Midbrain (tissue), 1 donor: ENCODE measurements at regions not wholly inside any gene's neighbourhood (a gene's known extent, or its start where the extent isn't known, plus 50 kb on each side); places are given as distances from the start of the nearest gene placed in this dataset.
"Not testable (repeated sequence)": the region's sequence is repeated elsewhere in the genome, so short reads cannot be mapped to it uniquely, and the experiment has no call there.

Source experiments
- DNase-seq: peaks from one replicate; lab custom pipeline; 2025; lab: John Stamatoyannopoulos, UW

- DNase-seq = no peak
Observed at GRCh38 chr14:85071447-85071846, 458.5 kb upstream of the FLRT2 start.

DNA sequence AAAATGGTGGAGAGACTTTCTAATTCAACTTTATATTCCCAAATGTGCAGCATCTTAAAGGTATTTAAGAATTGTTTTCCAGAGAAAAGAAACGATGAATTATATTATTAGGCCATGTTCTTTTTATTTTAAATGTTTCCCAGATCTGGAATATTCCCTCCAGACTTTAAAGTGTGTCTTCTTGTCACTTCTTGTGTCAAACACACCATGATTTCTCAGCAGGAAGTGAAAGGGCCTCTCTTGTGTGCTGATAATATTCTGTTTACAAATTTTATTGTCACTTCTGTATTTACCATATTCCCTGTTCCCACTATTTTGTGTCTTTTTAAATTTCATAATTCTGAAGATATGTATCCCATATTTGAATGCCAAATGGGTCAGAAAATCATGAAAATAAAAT is 455.0 kb upstream of the FLRT2 start:
- no peak for DNase-seq

GRCh38 chr14:85075694-85076476 is 454.1 kb upstream of the FLRT2 start:
- no peak for DNase-seq

DNA sequence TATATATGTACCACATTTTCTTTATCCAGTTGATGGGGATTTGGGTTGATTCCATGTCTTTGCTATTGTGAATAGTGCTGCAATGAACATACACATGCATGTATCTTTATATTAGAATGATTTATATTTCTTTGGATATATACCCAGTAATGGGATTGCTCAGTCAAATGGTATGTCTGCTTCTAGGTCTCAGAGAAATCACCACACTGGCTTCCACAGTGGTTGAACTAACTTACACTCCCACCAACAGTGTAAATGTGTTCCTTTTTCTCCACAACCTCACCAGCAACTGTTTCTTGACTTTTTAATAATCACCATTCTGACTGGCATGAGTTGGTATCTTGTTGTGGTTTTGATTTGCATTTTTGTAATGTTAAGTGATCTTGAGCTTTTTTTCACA is 452.2 kb upstream of the FLRT2 start:
- not testable (repeated sequence) for DNase-seq

DNA sequence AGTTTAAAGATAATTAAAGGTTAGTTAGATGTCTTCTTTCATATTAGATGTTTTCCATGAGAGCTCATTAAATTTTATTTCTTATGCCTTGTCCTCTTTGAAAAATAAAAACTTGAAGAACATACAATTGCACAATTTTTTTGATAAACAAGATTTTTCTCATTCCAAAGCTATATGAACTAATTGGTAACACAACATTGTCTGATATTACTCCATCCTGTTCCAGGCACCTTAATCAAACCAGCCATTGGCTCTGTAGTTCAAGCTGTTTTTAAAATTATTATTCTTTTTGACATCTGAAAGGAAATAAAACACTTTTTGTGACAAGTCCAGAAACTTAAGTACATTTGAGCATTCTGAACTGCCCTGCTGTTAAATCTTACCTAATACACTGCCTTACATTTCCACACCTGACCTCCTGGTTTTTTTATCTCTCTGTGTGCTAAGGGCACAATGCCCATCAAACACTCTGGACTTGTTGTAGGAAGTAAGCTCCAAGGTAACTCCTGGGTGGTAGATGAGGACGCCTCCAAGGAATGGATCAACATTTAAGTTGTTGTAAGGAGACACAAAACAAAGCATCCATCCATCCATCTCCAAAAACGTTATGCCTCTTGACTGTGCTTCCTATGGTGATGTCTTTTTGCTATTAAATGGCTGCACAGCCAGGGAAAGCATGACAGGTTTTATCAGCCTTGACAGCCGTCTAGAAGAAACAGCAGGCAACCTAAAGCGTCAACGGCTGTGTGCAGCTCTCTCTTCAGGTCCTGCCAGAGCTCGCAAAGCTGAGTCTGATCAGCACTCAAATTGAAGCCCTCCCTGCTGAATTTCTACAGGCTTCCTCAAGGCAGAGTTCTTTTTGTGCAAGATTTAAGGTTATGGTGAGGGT is 449.9 kb upstream of the FLRT2 start:
- DNase-seq = peak; percentile 0

DNA sequence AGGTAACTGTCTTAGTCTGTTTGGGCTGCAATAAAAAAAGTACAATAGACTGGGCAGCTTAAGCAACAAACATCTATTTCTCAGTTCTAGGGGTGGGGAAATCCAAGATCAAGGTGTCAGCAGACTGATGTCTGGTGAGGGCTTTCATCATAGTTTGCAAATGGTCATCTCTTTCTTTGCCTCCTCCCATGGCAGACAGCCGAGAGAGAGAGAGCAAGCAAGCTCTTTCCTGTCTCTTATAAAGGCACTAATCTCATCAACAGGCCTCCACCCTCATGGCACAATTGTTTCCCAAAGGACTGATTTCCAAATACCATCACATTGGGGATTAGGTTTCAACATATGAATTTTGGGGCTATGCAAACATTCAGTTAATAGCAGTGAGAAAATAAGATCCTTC is 445.6 kb upstream of the FLRT2 start:
- no peak for DNase-seq

DNA sequence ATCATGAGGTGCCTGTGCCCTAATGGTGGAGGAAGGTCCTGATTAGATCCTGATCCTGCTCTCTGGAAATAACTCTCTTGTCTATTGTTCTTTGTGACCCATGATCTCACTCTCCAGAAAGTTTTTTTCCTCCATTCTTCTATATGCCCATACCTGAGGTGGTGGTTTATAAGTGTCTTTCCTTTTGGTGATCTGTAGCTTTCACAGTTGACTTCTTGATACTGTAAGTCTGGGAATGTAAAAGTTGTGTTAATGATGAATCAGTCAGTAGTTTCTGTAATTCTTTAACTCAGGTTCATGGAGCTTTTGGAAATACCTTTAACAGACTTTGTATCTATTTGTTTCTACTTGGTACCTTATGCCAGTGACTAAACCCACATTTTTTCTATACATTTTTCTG is 444.0 kb upstream of the FLRT2 start:
- DNase-seq = no peak

- DNase-seq = no peak
Observed at GRCh38 chr14:85087201-85087600, 442.7 kb upstream of the FLRT2 start.

DNA sequence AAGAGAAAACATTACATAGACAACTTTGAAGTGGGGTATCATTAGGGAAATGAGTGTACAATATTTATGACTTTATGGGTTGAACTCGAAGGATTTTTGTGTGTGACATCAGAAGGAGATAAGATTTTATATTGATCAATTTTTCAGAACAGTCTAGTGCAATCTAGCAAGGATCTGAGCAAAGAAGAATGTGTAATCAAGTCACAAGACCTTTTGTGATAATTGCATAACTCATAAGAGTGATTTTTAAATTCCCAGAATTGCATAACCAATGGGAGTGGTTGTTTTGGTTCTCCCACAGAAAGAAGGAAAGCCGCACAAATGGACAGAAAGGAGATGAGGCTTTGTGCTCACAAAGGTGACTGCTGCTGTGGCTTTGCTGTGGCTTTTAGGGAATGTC is 441.8 kb upstream of the FLRT2 start:
- DNase-seq = no peak

GRCh38 chr14:85090681-85091080 is 439.3 kb upstream of the FLRT2 start:
- DNase-seq = no peak

DNA sequence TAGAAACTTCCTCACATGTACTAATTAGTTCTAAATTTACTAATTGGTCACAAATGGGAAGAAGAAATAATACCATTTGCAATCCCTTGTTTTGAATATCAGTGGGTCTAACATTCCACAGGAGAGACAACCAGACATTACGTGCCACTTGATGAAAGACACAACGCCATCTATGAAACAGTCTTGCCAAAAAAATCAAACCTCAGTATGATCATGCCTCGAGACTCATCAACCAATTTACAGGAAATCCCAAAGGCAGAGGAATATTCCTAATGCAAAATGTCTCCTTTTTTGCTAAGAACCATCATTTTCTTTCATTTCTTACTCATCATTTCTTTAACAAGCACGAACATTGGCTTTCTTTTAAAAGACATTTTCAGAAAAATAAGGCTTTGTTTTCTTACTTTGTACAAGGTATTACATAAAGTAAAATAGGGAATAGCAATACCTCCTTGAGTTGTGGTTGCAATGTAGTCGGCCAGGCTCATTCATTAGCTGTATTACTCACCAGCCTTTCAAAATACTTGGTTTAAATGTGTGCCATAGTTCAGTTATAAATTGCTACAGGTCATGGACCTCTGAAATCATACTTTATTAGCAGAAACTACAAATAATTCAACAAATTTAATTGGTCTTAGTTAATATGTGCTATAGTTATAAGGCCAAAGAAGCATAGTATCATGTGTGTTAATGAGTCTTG is 436.2 kb upstream of the FLRT2 start:
- DNase-seq = no peak

DNA sequence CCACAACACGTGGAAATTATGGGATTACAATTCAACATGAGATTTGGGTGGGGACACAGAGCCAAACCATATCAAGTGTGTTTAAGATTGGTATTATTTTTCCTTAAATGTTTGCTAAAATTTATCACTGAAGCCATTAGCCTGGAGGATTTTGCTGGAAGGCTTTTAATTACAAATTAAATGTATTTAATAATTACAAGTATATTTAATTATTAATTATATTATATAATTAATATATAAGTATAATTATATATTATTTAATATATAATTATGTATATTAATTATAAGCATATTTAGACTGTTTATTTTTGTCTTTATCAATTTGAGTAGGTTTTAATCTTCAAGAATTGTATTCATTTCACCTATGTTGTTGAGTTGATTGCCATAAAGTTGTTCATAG is 427.4 kb upstream of the FLRT2 start:
- no peak for DNase-seq

- DNase-seq = no peak
Observed at GRCh38 chr14:85106506-85106905, 423.4 kb upstream of the FLRT2 start.

DNA sequence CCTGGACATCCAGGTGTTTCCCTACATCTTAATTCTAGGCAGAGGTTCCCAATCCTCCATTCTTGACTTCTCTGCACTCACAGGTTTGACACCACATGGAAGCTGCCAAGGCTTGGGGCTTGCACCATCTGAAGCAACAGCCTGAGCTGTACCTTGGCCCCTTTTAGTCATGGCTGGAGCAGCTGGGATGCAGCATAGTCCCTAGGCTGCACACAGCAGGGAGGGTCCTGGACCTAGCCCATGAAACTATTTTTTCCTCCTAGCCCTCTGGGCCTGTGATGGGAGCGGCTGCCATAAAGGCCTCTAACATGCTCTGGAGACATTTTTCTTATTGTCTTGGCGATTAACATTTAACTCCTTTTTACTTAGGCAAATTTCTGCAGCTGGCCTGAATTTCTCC is 417.2 kb upstream of the FLRT2 start:
- DNase-seq = no peak

DNA sequence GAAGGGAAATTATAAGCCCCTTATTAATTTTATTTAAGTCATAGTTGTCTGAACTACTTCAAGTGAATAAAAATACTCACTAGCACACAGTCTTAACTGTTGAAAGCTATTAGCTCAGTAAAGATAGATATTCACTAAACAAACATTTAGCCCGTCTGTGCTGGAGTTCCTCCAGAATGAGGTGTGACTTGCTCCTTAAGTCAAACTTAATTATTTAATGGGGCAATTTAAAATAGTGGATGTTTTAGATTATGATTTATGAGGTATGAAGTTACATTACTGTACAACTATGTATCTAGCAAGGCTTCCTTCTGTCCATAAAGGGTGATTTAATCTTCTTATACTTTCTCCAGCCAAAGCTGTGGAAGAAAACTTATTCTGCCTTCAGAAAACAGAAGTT is 414.0 kb upstream of the FLRT2 start:
- DNase-seq = no peak

DNA sequence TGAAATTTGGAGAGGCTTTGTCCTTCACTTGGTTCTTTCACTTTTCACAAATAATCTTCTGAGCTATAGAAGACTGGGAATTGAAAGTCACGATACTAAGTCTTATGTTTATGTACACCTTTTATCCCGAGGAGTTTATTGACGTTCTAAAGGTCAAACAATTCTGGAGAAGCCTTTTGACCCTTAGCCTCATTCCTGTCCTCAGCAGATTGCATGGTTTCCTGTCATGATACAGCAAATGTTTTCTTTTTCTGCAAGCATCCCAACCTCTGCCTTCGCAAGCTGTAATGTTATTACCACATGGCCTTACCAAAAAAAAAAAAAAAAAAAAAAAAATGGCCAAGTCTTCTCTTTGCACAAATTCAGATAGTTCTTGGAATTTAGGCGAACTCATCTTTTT is 411.7 kb upstream of the FLRT2 start:
- DNase-seq = no peak

- no peak for DNase-seq
Observed at GRCh38 chr14:85122690-85123089, 407.3 kb upstream of the FLRT2 start.

DNA sequence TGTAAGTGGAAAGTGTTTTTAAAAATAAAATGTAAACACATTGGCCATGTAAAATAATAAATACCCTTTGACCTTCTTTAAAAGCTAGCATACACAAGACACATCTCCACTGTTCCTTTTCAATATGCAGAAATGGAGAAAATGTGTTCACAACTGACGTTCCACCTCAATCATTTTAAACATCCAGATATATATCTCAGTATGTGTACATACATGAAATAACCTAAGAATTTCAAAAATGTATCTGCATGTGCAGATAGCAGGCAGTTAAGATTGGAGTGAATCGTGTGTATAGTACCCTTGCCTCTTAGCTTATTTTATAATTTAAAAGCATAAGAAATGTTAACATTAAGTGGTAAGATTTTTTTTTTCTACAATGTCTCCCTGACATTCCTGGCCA is 406.2 kb upstream of the FLRT2 start:
- no peak for DNase-seq

- DNase-seq = no peak
Observed at GRCh38 chr14:85124631-85125290, 405.2 kb upstream of the FLRT2 start.

DNA sequence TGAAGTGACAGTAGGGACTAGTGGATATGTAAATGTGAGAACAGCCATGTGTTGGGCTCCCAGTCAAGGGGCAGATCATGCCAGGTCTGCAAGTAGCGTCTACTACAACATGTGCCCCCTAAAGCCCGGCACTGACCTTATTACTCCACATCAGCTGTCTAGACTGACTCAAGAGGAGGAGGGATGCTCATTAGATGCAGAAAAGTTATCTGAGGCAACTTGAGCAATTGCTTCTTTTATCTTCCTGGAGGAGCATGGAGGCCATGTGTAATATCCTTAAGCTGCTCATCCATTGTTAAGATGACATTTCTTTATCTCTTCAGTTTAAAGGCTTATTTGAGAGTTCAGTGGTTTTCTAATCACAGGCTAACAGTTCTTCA is 404.7 kb upstream of the FLRT2 start:
- DNase-seq = no peak

- DNase-seq = no peak
Observed at GRCh38 chr14:85129921-85130320, 400.0 kb upstream of the FLRT2 start.

- no peak for DNase-seq
Observed at GRCh38 chr14:85131226-85131922, 398.6 kb upstream of the FLRT2 start.
